ENCODE measurements at regions not wholly inside any gene's neighbourhood (a gene's known extent, or its start where the extent isn't known, plus 50 kb on each side); places are given as distances from the start of the nearest gene placed in this dataset.

- no peaks in the 10 kb centered on the region for H3K9me3 ChIP-seq (ENCODE audit: low read depth)
- DNase-seq (ENCODE audit: low read depth in 1 of 2, low spot score in 1 of 2) = no peak
- H3K4me3 ChIP-seq = no peak overlapping the region
- no peak for TF ChIP-seq CTCF (IDR thresholded peaks at IDR 0.05; ENCODE audit: low read depth, low read length)
- no peaks in the 10 kb centered on the region for H3K36me3 ChIP-seq
- H3K4me1 ChIP-seq (ENCODE audit: low read depth) = no peaks in the 10 kb centered on the region
- H3K27ac ChIP-seq = no peak overlapping the region
- no peaks in the 10 kb centered on the region for H3K27me3 ChIP-seq
Measured at GRCh38 chr7:1359681-1360485, 99.4 kb downstream of the MICALL2 start.

GRCh38 chr7:1360521-1360971 lies 98.7 kb downstream of the MICALL2 start:
- Histone ChIP-seq H3K27me3 (no peaks in the 10 kb centered on the region), H3K4me1 (ENCODE audit: low read depth) (no peaks in the 10 kb centered on the region), H3K4me3 (no peak overlapping the region), H3K27ac (no peak overlapping the region), H3K36me3 (no peaks in the 10 kb centered on the region), H3K9me3 (ENCODE audit: low read depth) (no peaks in the 10 kb centered on the region)
- TF ChIP-seq CTCF (IDR thresholded peaks at IDR 0.05; ENCODE audit: low read depth, low read length) = no peak
- DNase-seq (ENCODE audit: low read depth in 1 of 2, low spot score in 1 of 2) = no peak

GRCh38 chr7:1361016-1361755 lies 98.1 kb downstream of the MICALL2 start:
- no peak for TF ChIP-seq CTCF (IDR thresholded peaks at IDR 0.05; ENCODE audit: low read depth, low read length)
- no peaks in the 10 kb centered on the region for H3K27me3 ChIP-seq
- DNase-seq (ENCODE audit: low read depth in 1 of 2, low spot score in 1 of 2) = no peak
- H3K27ac ChIP-seq = no peak overlapping the region
- no peaks in the 10 kb centered on the region for H3K36me3 ChIP-seq
- no peaks in the 10 kb centered on the region for H3K4me1 ChIP-seq (ENCODE audit: low read depth)
- H3K4me3 ChIP-seq = no peak overlapping the region
- no peaks in the 10 kb centered on the region for H3K9me3 ChIP-seq (ENCODE audit: low read depth)

- Histone ChIP-seq H3K4me1 (ENCODE audit: low read depth) (no peaks in the 10 kb centered on the region), H3K27ac (no peak overlapping the region), H3K9me3 (ENCODE audit: low read depth) (no peaks in the 10 kb centered on the region), H3K36me3 (no peaks in the 10 kb centered on the region), H3K4me3 (no peak overlapping the region), H3K27me3 (no peaks in the 10 kb centered on the region)
- no peak for DNase-seq (ENCODE audit: low read depth in 1 of 2, low spot score in 1 of 2)
- no peak for TF ChIP-seq CTCF (IDR thresholded peaks at IDR 0.05; ENCODE audit: low read depth, low read length)
Measured at GRCh38 chr7:1361756-1362125, 97.5 kb downstream of the MICALL2 start.

GRCh38 chr7:1362301-1362700 lies 97.0 kb downstream of the MICALL2 start:
- Histone ChIP-seq H3K9me3 (ENCODE audit: low read depth) (no peaks in the 10 kb centered on the region), H3K27me3 (no peaks in the 10 kb centered on the region), H3K27ac (no peak overlapping the region), H3K36me3 (no peaks in the 10 kb centered on the region), H3K4me3 (no peak overlapping the region), H3K4me1 (ENCODE audit: low read depth) (no peaks in the 10 kb centered on the region)
- no peak for DNase-seq (ENCODE audit: low read depth in 1 of 2, low spot score in 1 of 2)
- TF ChIP-seq CTCF (IDR thresholded peaks at IDR 0.05; ENCODE audit: low read depth, low read length) = no peak

Data from cardiac muscle cell (in vitro differentiated cells and primary cell).